H9 (cell line): ENCODE measurements at regions not wholly inside any gene's neighbourhood (a gene's known extent, or its start where the extent isn't known, plus 50 kb on each side); places are given as distances from the start of the nearest gene placed in this dataset.

ENCODE experiments used
- DNase-seq: peaks from one replicate; pipeline ENCODE4 v3.0.0-alpha.2; 2017
- H2AFZ ChIP-seq: one replicate; pipeline ENCODE4 v1.6.1; 2013; ENCODE audit warnings: mild to moderate bottlenecking, low read length, control low read depth, moderate library complexity
- H2AK5ac ChIP-seq: 2 replicates; pipeline ENCODE4 v1.6.1; 2013; ENCODE audit warnings: low read length, control low read depth, mixed read lengths; ENCODE audit not compliant: insufficient read length
- H2BK120ac ChIP-seq: one replicate; pipeline ENCODE4 v1.6.1; 2013; ENCODE audit warnings: low read depth, mild to moderate bottlenecking, low read length, control low read depth, inconsistent platforms; ENCODE audit not compliant: poor library complexity, severe bottlenecking
- H2BK12ac ChIP-seq: 2 replicates; pipeline ENCODE4 v1.6.1; 2013; ENCODE audit warnings: low read length, control low read depth, mixed read lengths, low read depth; ENCODE audit not compliant: insufficient read length
- H2BK15ac ChIP-seq: 2 replicates; pipeline ENCODE4 v1.6.1; 2013; ENCODE audit warnings: low read depth, low read length, control low read depth
- H2BK20ac ChIP-seq: one replicate; pipeline ENCODE4 v1.6.1; 2013; ENCODE audit warnings: low read depth, mild to moderate bottlenecking, low read length, control low read depth, inconsistent platforms; ENCODE audit not compliant: poor library complexity, severe bottlenecking
- H2BK5ac ChIP-seq: 2 replicates; pipeline ENCODE4 v1.6.1; 2013; ENCODE audit warnings: low read length, control low read depth, mixed read lengths; ENCODE audit not compliant: insufficient read length
- H3K14ac ChIP-seq: 2 replicates; pipeline ENCODE4 v1.6.1; 2013; ENCODE audit warnings: low read length, control low read depth; ENCODE audit not compliant: insufficient read depth
- H3K18ac ChIP-seq: 2 replicates; pipeline ENCODE4 v1.6.1; 2013; ENCODE audit warnings: low read depth, mild to moderate bottlenecking, mixed read lengths, low read length, control low read depth; ENCODE audit not compliant: insufficient read length
- H3K23ac ChIP-seq: 2 replicates; pipeline ENCODE4 v1.6.1; 2013; ENCODE audit warnings: low read length, control low read depth, mixed read lengths, low read depth; ENCODE audit not compliant: insufficient read length
- H3K23me2 ChIP-seq: 2 replicates; pipeline ENCODE4 v1.6.1; 2013; ENCODE audit warnings: low read depth, mild to moderate bottlenecking, mixed read lengths, low read length, control low read depth; ENCODE audit not compliant: insufficient read length, poor library complexity, severe bottlenecking
- H3K27ac ChIP-seq: 2 replicates; pipeline ENCODE4 v1.5.1; 2013; ENCODE audit warnings: low read length, control low read depth, mixed read lengths, low read depth; ENCODE audit not compliant: insufficient read length
- H3K27me3 ChIP-seq: 2 replicates; pipeline ENCODE4 v1.6.1; 2013; ENCODE audit warnings: low read length, control low read depth, inconsistent platforms; ENCODE audit not compliant: insufficient read depth
- H3K4ac ChIP-seq: 2 replicates; pipeline ENCODE4 v1.6.1; 2013; ENCODE audit warnings: low read depth, mild to moderate bottlenecking, control low read depth, inconsistent platforms, low read length, moderate library complexity
- H3K4me1 ChIP-seq: 2 replicates; pipeline ENCODE4 v1.6.1; 2013; ENCODE audit warnings: low read length, control low read depth, inconsistent platforms; ENCODE audit not compliant: insufficient read depth
- H3K4me2 ChIP-seq: 2 replicates; pipeline ENCODE4 v1.6.1; 2013; ENCODE audit warnings: low read length, control low read depth, mixed read lengths; ENCODE audit not compliant: insufficient read length, insufficient read depth
- H3K56ac ChIP-seq: 2 replicates; pipeline ENCODE4 v1.6.1; 2013; ENCODE audit warnings: low read depth, mild to moderate bottlenecking, mixed read lengths, low read length, control low read depth; ENCODE audit not compliant: insufficient read length
- H3K79me1 ChIP-seq: 2 replicates; pipeline ENCODE4 v1.6.1; 2013; ENCODE audit warnings: low read depth, mild to moderate bottlenecking, moderate library complexity, low read length, control low read depth, inconsistent platforms; ENCODE audit not compliant: insufficient read depth, poor library complexity, severe bottlenecking
- H3K79me2 ChIP-seq: 2 replicates; pipeline ENCODE4 v1.6.1; 2013; ENCODE audit warnings: low read length, control low read depth, inconsistent platforms; ENCODE audit not compliant: insufficient read depth
- H3K9ac ChIP-seq: 2 replicates; pipeline ENCODE4 v1.6.1; 2013; ENCODE audit warnings: low read length, control low read depth, mixed read lengths; ENCODE audit not compliant: insufficient read length; ENCODE audit errors: extremely low read depth
- H3K9me3 ChIP-seq: one replicate; pipeline ENCODE4 v1.6.1; 2013; ENCODE audit warnings: low read depth, low read length, inconsistent platforms; ENCODE audit not compliant: control insufficient read depth
- H3T11ph ChIP-seq: one replicate; pipeline ENCODE4 v1.6.1; 2013; ENCODE audit warnings: mild to moderate bottlenecking, low read length, control low read depth, inconsistent platforms
- H4K20me1 ChIP-seq: one replicate; pipeline ENCODE4 v1.6.1; 2013; ENCODE audit not compliant: control insufficient read depth, insufficient read length, insufficient read depth
- H4K5ac ChIP-seq: 2 replicates; pipeline ENCODE4 v1.6.1; 2013; ENCODE audit warnings: low read depth, mild to moderate bottlenecking, mixed read lengths, low read length, control low read depth; ENCODE audit not compliant: insufficient read length
- H4K8ac ChIP-seq: replicated peaks from 2 replicates; pipeline ENCODE4 v1.6.1; 2013; ENCODE audit warnings: low read length, control low read depth, mixed read lengths, low read depth; ENCODE audit not compliant: insufficient read length
- H4K91ac ChIP-seq: 2 replicates; pipeline ENCODE4 v1.6.1; 2013; ENCODE audit warnings: low read depth, mild to moderate bottlenecking, moderate library complexity, mixed read lengths, low read length, control low read depth; ENCODE audit not compliant: insufficient read length
- H3K27ac Mint-ChIP-seq, 3 experiments: 2 replicates in 2 of 3; 3 replicates in 1 of 3; pipeline ENCODE4 v1.8.0; 2020 to 2021; ENCODE audit warnings: mixed read lengths in 3 of 3, mild to moderate bottlenecking in 1 of 3, moderate library complexity in 1 of 3
- H3K27me3 Mint-ChIP-seq: 2 replicates; pipeline ENCODE4 v1.8.0; 2021; ENCODE audit warnings: low read depth, mild to moderate bottlenecking, moderate library complexity, mixed read lengths
- H3K36me3 Mint-ChIP-seq, 3 experiments: 2 replicates in 2 of 3; 3 replicates in 1 of 3; pipeline ENCODE4 v1.8.0; 2020 to 2021; ENCODE audit warnings: low read depth in 3 of 3, mixed read lengths in 3 of 3; ENCODE audit not compliant: insufficient read depth in 1 of 3
- H3K4me1 Mint-ChIP-seq, 2 experiments: 2 replicates each; pipeline ENCODE4 v1.8.0; 2020; ENCODE audit warnings: mixed read lengths in 2 of 2
- H3K4me3 Mint-ChIP-seq, 2 experiments: 2 replicates in 1 of 2; 3 replicates in 1 of 2; pipeline ENCODE4 v1.8.0; 2020 to 2021; ENCODE audit warnings: mild to moderate bottlenecking in 2 of 2, mixed read lengths in 2 of 2, moderate library complexity in 1 of 2
- H3K9me3 Mint-ChIP-seq, 2 experiments: 2 replicates in 1 of 2; 3 replicates in 1 of 2; pipeline ENCODE4 v1.8.0; 2020; ENCODE audit warnings: mild to moderate bottlenecking in 2 of 2, mixed read lengths in 2 of 2, moderate library complexity in 1 of 2
- CTCF ChIP-seq: fragments of 200-600 bp; sonication (generic); conservative IDR thresholded peaks from 3 replicates; pipeline ENCODE4 v1.8.0; 2021; ENCODE audit warnings: antibody characterized with exemption, mild to moderate bottlenecking
- WGBS: extraction: QIAGEN DNeasy Blood & Tissue Kit; methylation state at CpG from one replicate; pipeline ENCODE4 v1.1.7; 2013; ENCODE audit warnings: missing lambda C conversion rate, low lambda C conversion rate, mixed read lengths; ENCODE audit not compliant: insufficient read length; ENCODE audit errors: extremely low coverage; 5-methylcytosine and 5-hydroxymethylcytosine counted together

- no peak overlapping the region for H2BK5ac ChIP-seq
Measured at GRCh38 chr6:137953761-137954160, 86.7 kb downstream of the TNFAIP3 start.

More at GRCh38 chr6:137953761-137954160, 86.7 kb downstream of the TNFAIP3 start:
- no peak overlapping the region for H4K5ac ChIP-seq
- peaks cover 0 to 5% of the 10 kb centered on the region in 2 experiments; a peak in 1 of 4 replicates for H3K4me1 Mint-ChIP-seq
- no peak overlapping the region for H2AFZ ChIP-seq
- no peaks in the 10 kb centered on the region; the same call in 1 of the 2 replicates for H3K4me1 ChIP-seq
- H3K56ac ChIP-seq = no peak overlapping the region
- no peaks in the 10 kb centered on the region for H4K20me1 ChIP-seq
- DNase-seq = no peak
- H2AK5ac ChIP-seq = no peak overlapping the region
- H2BK20ac ChIP-seq = no peak overlapping the region
- no peak overlapping the region for H3T11ph ChIP-seq
- H4K91ac ChIP-seq = no peak overlapping the region
- H3K27me3 ChIP-seq = no peaks in the 10 kb centered on the region
- H3K4ac ChIP-seq = no peak overlapping the region
- no peak overlapping the region for H3K14ac ChIP-seq
- H3K9ac ChIP-seq = no peak overlapping the region
- H3K79me2 ChIP-seq = no peaks in the 10 kb centered on the region
- H3K27ac ChIP-seq = no peak overlapping the region
- no peak overlapping the region for H2BK120ac ChIP-seq
- peaks cover 0 to 4% (median 3%) of the 10 kb centered on the region in 3 experiments; a peak in 2 of 7 replicates for H3K36me3 Mint-ChIP-seq
- no peaks in the 10 kb centered on the region for H3K27me3 Mint-ChIP-seq
- no peak overlapping the region for H3K4me3 Mint-ChIP-seq
- no peak overlapping the region for H3K4me2 ChIP-seq
- H2BK15ac ChIP-seq = no peak overlapping the region
- no peak for TF ChIP-seq CTCF
- no peak overlapping the region for H3K27ac Mint-ChIP-seq
- no peak overlapping the region for H3K23ac ChIP-seq
- no peaks in the 10 kb centered on the region for H3K9me3 ChIP-seq
- no CpG with 5 or more reads among the region's 1 CpG for WGBS
- H2BK12ac ChIP-seq = no peak overlapping the region
- H3K23me2 ChIP-seq = no peaks in the 10 kb centered on the region
- no peak overlapping the region for H3K18ac ChIP-seq
- H3K9me3 Mint-ChIP-seq = no peaks in the 10 kb centered on the region
- no peaks in the 10 kb centered on the region for H3K79me1 ChIP-seq
- H4K8ac ChIP-seq = no peak overlapping the region
